DOHH2 (cell line): ENCODE measurements at regions not wholly inside any gene's neighbourhood (a gene's known extent, or its start where the extent isn't known, plus 50 kb on each side); places are given as distances from the start of the nearest gene placed in this dataset.

ENCODE experiments used
- H3F3A ChIP-seq: fragments of 200-600 bp; sonication (generic), shearing (Covaris generic); 2 replicates; pipeline ENCODE4 v1.6.0; 2016; ENCODE audit warnings: antibody characterized with exemption, mild to moderate bottlenecking; ENCODE audit not compliant: control insufficient read depth, insufficient read depth
- H3K27ac ChIP-seq: fragments of 200-600 bp; sonication (generic); 2 replicates; pipeline ENCODE4 v1.5.1; 2014; ENCODE audit warnings: low read depth, mild to moderate bottlenecking, low read length, moderate library complexity
- H3K27me3 ChIP-seq: fragments of 200-600 bp; sonication (generic); 2 replicates; pipeline ENCODE4 v1.6.1; 2014; ENCODE audit warnings: mild to moderate bottlenecking, low read length, mixed read lengths; ENCODE audit not compliant: control insufficient read depth
- H3K36me3 ChIP-seq: fragments of 200-600 bp; sonication (generic); 2 replicates; pipeline ENCODE4 v1.6.1; 2014; ENCODE audit warnings: mild to moderate bottlenecking, low read length, moderate library complexity, mixed read lengths; ENCODE audit not compliant: control insufficient read depth
- H3K4me1 ChIP-seq: fragments of 200-600 bp; sonication (generic); 2 replicates; pipeline ENCODE4 v1.6.1; 2014; ENCODE audit warnings: mild to moderate bottlenecking, low read length, mixed read lengths; ENCODE audit not compliant: control insufficient read depth
- H3K4me2 ChIP-seq: fragments of 200-600 bp; sonication (generic); 2 replicates; pipeline ENCODE4 v1.6.0; 2014; ENCODE audit warnings: mild to moderate bottlenecking, low read length, moderate library complexity
- H3K4me3 ChIP-seq: fragments of 200-600 bp; sonication (generic); 2 replicates; pipeline ENCODE4 v1.5.1; 2014; ENCODE audit warnings: mild to moderate bottlenecking, low read length, mixed read lengths
- H3K79me2 ChIP-seq: fragments of 200-600 bp; sonication (generic); 2 replicates; pipeline ENCODE4 v1.6.1; 2014; ENCODE audit warnings: mild to moderate bottlenecking, low read length, mixed read lengths; ENCODE audit not compliant: control insufficient read depth
- H3K9me2 ChIP-seq: fragments of 200-600 bp; sonication (generic); replicated peaks from 2 replicates; pipeline ENCODE4 v1.6.1; 2014; ENCODE audit warnings: mild to moderate bottlenecking, low read length, mixed read lengths; ENCODE audit not compliant: control insufficient read depth
- H3K9me3 ChIP-seq: fragments of 200-600 bp; sonication (generic); 2 replicates; pipeline ENCODE4 v1.6.1; 2014; ENCODE audit warnings: antibody characterized with exemption, low read length, mixed read lengths; ENCODE audit not compliant: control insufficient read depth, insufficient read depth
- H4K20me1 ChIP-seq: fragments of 200-600 bp; sonication (generic); 2 replicates; pipeline ENCODE4 v1.6.0; 2014; ENCODE audit warnings: low read depth, mild to moderate bottlenecking, antibody characterized with exemption, low read length, moderate library complexity; ENCODE audit not compliant: control insufficient read depth, insufficient read depth
- EZH2phosphoT487 ChIP-seq: fragments of 200-600 bp; sonication (generic); IDR thresholded peaks from 2 replicates; pipeline ENCODE4 v1.6.1; 2017; ENCODE audit warnings: borderline replicate concordance, mild to moderate bottlenecking, antibody characterized with exemption, low read length, moderate library complexity, mixed read lengths
- TF ChIP-seq, protein P1 (sequence below): fragments of 200-600 bp; sonication (generic); IDR thresholded peaks from one replicate; pipeline ENCODE4 v1.5.1; 2014; ENCODE audit warnings: antibody characterized with exemption, mild to moderate bottlenecking, low read depth, low read length; ENCODE audit not compliant: poor library complexity, severe bottlenecking

- TF ChIP-seq, protein P1, sequence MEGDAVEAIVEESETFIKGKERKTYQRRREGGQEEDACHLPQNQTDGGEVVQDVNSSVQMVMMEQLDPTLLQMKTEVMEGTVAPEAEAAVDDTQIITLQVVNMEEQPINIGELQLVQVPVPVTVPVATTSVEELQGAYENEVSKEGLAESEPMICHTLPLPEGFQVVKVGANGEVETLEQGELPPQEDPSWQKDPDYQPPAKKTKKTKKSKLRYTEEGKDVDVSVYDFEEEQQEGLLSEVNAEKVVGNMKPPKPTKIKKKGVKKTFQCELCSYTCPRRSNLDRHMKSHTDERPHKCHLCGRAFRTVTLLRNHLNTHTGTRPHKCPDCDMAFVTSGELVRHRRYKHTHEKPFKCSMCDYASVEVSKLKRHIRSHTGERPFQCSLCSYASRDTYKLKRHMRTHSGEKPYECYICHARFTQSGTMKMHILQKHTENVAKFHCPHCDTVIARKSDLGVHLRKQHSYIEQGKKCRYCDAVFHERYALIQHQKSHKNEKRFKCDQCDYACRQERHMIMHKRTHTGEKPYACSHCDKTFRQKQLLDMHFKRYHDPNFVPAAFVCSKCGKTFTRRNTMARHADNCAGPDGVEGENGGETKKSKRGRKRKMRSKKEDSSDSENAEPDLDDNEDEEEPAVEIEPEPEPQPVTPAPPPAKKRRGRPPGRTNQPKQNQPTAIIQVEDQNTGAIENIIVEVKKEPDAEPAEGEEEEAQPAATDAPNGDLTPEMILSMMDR, result no peak
- no peak for TF ChIP-seq EZH2phosphoT487
- H3K27me3 ChIP-seq, result no peaks in the 10 kb centered on the region
Observed at GRCh38 chr6:87946669-87947068, 101.0 kb upstream of the SPACA1 start.

DNA sequence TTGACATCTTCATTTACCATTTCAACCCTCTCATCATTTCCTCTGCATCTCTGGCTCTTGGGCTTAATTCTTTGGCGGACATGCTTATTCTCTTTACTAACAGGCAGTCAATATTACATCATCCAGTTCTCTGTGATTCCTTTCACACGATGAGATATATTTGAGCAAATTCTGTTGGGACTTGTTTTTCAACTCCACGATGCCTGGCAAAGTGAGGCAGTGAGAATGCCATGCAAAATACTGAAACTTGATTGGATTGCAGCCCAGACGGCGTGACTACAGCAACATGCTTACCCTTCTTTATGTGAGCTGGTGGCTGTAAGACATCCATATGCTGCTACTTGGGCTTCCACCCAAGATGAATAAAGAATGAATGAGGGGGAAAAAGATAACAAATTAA is 101.7 kb upstream of the SPACA1 start:
- H3K9me2 ChIP-seq, result no peaks in the 10 kb centered on the region
- H3K4me3 ChIP-seq, result no peak overlapping the region
- H3F3A ChIP-seq, result no peaks in the 10 kb centered on the region
- 0 out of 2 replicates have a peak, but pooled peaks cover 3% of the 10 kb centered on the region for H3K4me1 ChIP-seq
- H3K27me3 ChIP-seq, result no peaks in the 10 kb centered on the region
- no peaks in the 10 kb centered on the region for H3K36me3 ChIP-seq
- H4K20me1 ChIP-seq, result no peaks in the 10 kb centered on the region
- H3K9me3 ChIP-seq, result no peaks in the 10 kb centered on the region
- no peak for TF ChIP-seq EZH2phosphoT487
- TF ChIP-seq, protein P1, result no peak
- H3K4me2 ChIP-seq, result no peak overlapping the region
- H3K27ac ChIP-seq, result no peak overlapping the region
- H3K79me2 ChIP-seq, result no peaks in the 10 kb centered on the region

More at GRCh38 chr6:87946669-87947068, 101.0 kb upstream of the SPACA1 start:
- H3K4me3 ChIP-seq, result no peak overlapping the region
- 0 out of 2 replicates have a peak, but pooled peaks cover 3% of the 10 kb centered on the region for H3K4me1 ChIP-seq
- no peaks in the 10 kb centered on the region for H3K9me2 ChIP-seq
- no peak overlapping the region for H3K4me2 ChIP-seq
- H3K27ac ChIP-seq, result no peak overlapping the region
- no peaks in the 10 kb centered on the region for H4K20me1 ChIP-seq
- no peaks in the 10 kb centered on the region for H3K9me3 ChIP-seq
- H3K79me2 ChIP-seq, result no peaks in the 10 kb centered on the region
- H3K36me3 ChIP-seq, result no peaks in the 10 kb centered on the region
- H3F3A ChIP-seq, result no peaks in the 10 kb centered on the region

- H3K4me1 ChIP-seq, result no peaks in the 10 kb centered on the region
- H3K4me2 ChIP-seq, result no peak overlapping the region
- no peaks in the 10 kb centered on the region for H3F3A ChIP-seq
- no peaks in the 10 kb centered on the region for H3K36me3 ChIP-seq
- no peaks in the 10 kb centered on the region for H3K27me3 ChIP-seq
- H3K9me2 ChIP-seq, result no peaks in the 10 kb centered on the region
- no peaks in the 10 kb centered on the region for H4K20me1 ChIP-seq
- no peaks in the 10 kb centered on the region for H3K9me3 ChIP-seq
- H3K4me3 ChIP-seq, result no peak overlapping the region
- TF ChIP-seq, protein P1, result no peak
- no peak for TF ChIP-seq EZH2phosphoT487
- no peak overlapping the region for H3K27ac ChIP-seq
- no peaks in the 10 kb centered on the region for H3K79me2 ChIP-seq
Observed at GRCh38 chr6:87945181-87945580, 102.5 kb upstream of the SPACA1 start.
